HL-60 (cell line): ENCODE measurements at regions not wholly inside any gene's neighbourhood (a gene's known extent, or its start where the extent isn't known, plus 50 kb on each side); places are given as distances from the start of the nearest gene placed in this dataset.
"Not testable (repeated sequence)": the region's sequence is repeated elsewhere in the genome, so short reads cannot be mapped to it uniquely, and the experiment has no call there.

ENCODE experiments used
- DNase-seq, 2 experiments: peaks; one replicate each; pipeline ENCODE4 v3.0.0-alpha.2; 2010 to 2020; ENCODE audit warnings: low read depth in 1 of 2, low spot score in 1 of 2
- H3K27ac ChIP-seq: fragments of 250-450 bp; sonication (Bioruptor Pico); replicated peaks from 2 replicates; pipeline ENCODE4 v1.5.1; 2020; ENCODE audit warnings: mild to moderate bottlenecking, moderate library complexity
- H3K27me3 ChIP-seq: fragments of 250-450 bp; sonication (Bioruptor Pico); 2 replicates; pipeline ENCODE4 v1.5.1; 2021; ENCODE audit warnings: mild to moderate bottlenecking, moderate library complexity; ENCODE audit not compliant: insufficient read depth, poor library complexity, severe bottlenecking
- H3K4me3 ChIP-seq: replicated peaks from 2 replicates; pipeline ENCODE4 v1.5.1; 2011; ENCODE audit warnings: mild to moderate bottlenecking, control low read depth, low read length; ENCODE audit not compliant: insufficient read depth
- GABPA ChIP-seq: IDR thresholded peaks from 2 replicates; pipeline ENCODE4 v1.6.1; 2012; ENCODE audit warnings: low read depth
- POLR2AphosphoS5 ChIP-seq: IDR thresholded peaks from 2 replicates; pipeline ENCODE4 v1.6.1; 2012; ENCODE audit warnings: low read depth
- SPI1 ChIP-seq: IDR thresholded peaks from 2 replicates; pipeline ENCODE4 v1.6.1; 2012; ENCODE audit warnings: low read depth, mild to moderate bottlenecking, borderline replicate concordance
- TF ChIP-seq, protein P1 (sequence below): IDR thresholded peaks from one replicate; pipeline ENCODE4 v1.5.1; 2011; ENCODE audit warnings: low read length, control low read depth, inconsistent platforms; ENCODE audit not compliant: insufficient read depth
- TF ChIP-seq, protein P2 (sequence below): IDR thresholded peaks from 2 replicates; pipeline ENCODE4 v1.6.1; 2012; ENCODE audit warnings: low read depth; ENCODE audit not compliant: insufficient replicate concordance

DNA sequence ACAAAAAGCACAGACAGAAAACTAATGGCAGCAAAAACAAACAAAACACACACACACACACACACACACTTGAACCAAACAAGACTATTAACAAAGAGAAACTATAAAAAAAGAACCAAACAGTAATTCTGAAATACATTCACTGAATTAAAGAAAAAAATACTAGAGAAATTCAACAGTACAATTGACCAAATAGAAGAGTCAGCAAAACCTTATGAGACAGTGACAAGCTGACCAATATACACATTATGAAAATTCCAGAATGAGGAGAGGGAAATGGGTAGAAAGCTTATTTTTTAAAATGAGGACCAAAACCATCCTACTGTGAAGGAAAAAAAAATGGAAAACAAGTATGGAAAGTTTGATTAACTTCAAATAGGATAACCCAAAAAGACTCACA is 212.2 kb upstream of the BTBD3 start:
- Histone ChIP-seq H3K4me3 (no peak overlapping the region), H3K27ac (no peak overlapping the region), H3K27me3 (no peaks in the 10 kb centered on the region)
- no peak for TF ChIP-seq SPI1
- TF ChIP-seq POLR2AphosphoS5: no peak
- TF ChIP-seq, protein P1, sequence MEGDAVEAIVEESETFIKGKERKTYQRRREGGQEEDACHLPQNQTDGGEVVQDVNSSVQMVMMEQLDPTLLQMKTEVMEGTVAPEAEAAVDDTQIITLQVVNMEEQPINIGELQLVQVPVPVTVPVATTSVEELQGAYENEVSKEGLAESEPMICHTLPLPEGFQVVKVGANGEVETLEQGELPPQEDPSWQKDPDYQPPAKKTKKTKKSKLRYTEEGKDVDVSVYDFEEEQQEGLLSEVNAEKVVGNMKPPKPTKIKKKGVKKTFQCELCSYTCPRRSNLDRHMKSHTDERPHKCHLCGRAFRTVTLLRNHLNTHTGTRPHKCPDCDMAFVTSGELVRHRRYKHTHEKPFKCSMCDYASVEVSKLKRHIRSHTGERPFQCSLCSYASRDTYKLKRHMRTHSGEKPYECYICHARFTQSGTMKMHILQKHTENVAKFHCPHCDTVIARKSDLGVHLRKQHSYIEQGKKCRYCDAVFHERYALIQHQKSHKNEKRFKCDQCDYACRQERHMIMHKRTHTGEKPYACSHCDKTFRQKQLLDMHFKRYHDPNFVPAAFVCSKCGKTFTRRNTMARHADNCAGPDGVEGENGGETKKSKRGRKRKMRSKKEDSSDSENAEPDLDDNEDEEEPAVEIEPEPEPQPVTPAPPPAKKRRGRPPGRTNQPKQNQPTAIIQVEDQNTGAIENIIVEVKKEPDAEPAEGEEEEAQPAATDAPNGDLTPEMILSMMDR: no peak
- TF ChIP-seq, protein P2, sequence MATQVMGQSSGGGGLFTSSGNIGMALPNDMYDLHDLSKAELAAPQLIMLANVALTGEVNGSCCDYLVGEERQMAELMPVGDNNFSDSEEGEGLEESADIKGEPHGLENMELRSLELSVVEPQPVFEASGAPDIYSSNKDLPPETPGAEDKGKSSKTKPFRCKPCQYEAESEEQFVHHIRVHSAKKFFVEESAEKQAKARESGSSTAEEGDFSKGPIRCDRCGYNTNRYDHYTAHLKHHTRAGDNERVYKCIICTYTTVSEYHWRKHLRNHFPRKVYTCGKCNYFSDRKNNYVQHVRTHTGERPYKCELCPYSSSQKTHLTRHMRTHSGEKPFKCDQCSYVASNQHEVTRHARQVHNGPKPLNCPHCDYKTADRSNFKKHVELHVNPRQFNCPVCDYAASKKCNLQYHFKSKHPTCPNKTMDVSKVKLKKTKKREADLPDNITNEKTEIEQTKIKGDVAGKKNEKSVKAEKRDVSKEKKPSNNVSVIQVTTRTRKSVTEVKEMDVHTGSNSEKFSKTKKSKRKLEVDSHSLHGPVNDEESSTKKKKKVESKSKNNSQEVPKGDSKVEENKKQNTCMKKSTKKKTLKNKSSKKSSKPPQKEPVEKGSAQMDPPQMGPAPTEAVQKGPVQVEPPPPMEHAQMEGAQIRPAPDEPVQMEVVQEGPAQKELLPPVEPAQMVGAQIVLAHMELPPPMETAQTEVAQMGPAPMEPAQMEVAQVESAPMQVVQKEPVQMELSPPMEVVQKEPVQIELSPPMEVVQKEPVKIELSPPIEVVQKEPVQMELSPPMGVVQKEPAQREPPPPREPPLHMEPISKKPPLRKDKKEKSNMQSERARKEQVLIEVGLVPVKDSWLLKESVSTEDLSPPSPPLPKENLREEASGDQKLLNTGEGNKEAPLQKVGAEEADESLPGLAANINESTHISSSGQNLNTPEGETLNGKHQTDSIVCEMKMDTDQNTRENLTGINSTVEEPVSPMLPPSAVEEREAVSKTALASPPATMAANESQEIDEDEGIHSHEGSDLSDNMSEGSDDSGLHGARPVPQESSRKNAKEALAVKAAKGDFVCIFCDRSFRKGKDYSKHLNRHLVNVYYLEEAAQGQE: no peak
- no peak for TF ChIP-seq GABPA
- DNase-seq: no peak

DNA sequence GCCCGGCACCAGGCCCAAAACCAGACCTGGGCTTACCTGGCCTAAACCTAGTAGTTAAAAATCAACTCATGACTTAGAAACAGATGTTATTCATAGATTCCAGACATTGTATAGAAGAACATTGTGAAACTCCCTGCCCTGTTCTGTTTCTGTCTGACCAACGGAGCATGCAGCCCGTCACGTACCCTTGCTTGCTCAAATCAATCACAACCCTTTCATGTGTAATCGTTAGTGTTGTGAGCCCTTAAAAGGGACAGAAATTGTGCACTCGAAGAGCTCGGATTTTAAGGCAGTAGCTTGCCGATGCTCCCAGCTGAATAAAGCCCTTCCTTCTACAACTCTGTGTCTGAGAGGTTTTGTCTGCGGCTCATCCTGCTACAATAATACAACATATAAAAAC is 209.5 kb upstream of the BTBD3 start:
- DNase-seq, H3K4me3 ChIP-seq, H3K27me3 ChIP-seq, H3K27ac ChIP-seq: not testable (repeated sequence)

DNA sequence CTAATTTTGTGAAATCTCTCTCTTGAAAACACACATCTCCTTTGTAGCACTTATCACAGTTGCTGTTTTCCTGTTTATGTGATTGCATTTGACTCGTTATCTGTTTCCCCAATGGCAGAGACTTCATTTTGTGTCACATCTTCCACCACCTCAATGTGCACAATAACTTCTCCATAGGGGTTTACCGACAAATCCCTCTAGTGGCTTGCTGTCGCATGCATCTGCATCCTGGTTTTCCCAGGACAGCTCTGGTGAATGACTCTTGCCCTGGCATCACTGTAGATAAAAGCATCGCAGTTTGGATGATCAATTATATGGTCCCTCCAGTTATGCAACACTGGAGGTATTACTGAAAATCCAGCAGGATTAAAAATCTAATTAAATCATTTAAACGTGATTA is 206.5 kb upstream of the BTBD3 start:
- no peak for TF ChIP-seq POLR2AphosphoS5
- TF ChIP-seq SPI1: no peak
- TF ChIP-seq, protein P2: no peak
- TF ChIP-seq, protein P1: no peak
- TF ChIP-seq GABPA: no peak
- Histone ChIP-seq H3K4me3 (no peak overlapping the region), H3K27me3 (no peaks in the 10 kb centered on the region), H3K27ac (no peak overlapping the region)
- DNase-seq: no peak

DNA sequence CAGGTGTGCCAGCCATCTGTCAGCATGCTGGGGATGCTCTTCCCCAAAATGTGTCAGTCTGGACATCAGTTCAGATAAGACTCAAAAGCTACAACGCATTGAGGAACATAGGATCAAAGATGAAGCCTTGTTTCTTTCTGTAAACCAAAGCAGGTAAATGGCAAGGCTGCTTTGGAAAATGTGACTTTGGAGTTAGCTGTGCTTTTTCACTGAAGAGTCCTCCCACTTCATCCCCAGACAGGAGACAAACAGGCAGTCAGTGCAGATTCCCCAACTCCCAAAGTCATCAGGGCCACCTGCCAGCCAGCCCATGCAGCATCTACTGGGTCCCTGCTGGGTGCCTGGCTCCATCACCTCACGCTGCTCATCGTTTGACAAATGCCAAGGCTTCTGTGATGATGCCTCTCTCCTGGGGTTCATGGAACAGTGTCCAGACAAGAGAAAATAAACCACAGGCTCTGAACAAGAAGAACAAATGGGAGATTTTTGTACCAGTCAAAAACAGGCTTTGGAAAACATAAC is 205.0 kb upstream of the BTBD3 start:
- TF ChIP-seq, protein P1: no peak
- TF ChIP-seq GABPA (no peak), POLR2AphosphoS5 (no peak), SPI1 (no peak)
- TF ChIP-seq, protein P2: no peak
- no peak overlapping the region for H3K4me3 ChIP-seq
- no peak overlapping the region for H3K27ac ChIP-seq
- no peaks in the 10 kb centered on the region for H3K27me3 ChIP-seq
- DNase-seq: no peak
